Liver (tissue), 8 donors: ENCODE measurements at regions not wholly inside any gene's neighbourhood (a gene's known extent, or its start where the extent isn't known, plus 50 kb on each side); places are given as distances from the start of the nearest gene placed in this dataset.

Source experiments
- DNase-seq: peaks from one replicate; pipeline ENCODE4 v3.0.0-alpha.2; 2017; ENCODE audit warnings: low spot score
- H3K27ac ChIP-seq, 2 donors: one replicate each; pipeline ENCODE4 v1.7.0; 2013; ENCODE audit warnings: inconsistent platforms in 2 of 2, low read length in 2 of 2, control low read depth in 1 of 2, low read depth in 1 of 2, mild to moderate bottlenecking in 1 of 2
- H3K27me3 ChIP-seq, 4 donors: one replicate each; pipeline versions ENCODE4 v1.6.1 to v1.7.0; 2013; ENCODE audit warnings: low read length in 3 of 4, inconsistent platforms in 1 of 4, mild to moderate bottlenecking in 1 of 4, moderate library complexity in 1 of 4; ENCODE audit not compliant: control insufficient read depth in 4 of 4, insufficient read depth in 4 of 4
- H3K36me3 ChIP-seq, 4 donors: one replicate each; pipeline versions ENCODE4 v1.6.1 to v1.7.0; 2013; ENCODE audit warnings: low read length in 3 of 4, mild to moderate bottlenecking in 3 of 4, low read depth in 1 of 4, moderate library complexity in 1 of 4; ENCODE audit not compliant: control insufficient read depth in 4 of 4, insufficient read depth in 3 of 4
- H3K4me1 ChIP-seq, 4 donors: one replicate each; pipeline versions ENCODE4 v1.6.1 to v1.7.0; 2013; ENCODE audit warnings: low read length in 3 of 4, mild to moderate bottlenecking in 3 of 4, moderate library complexity in 1 of 4; ENCODE audit not compliant: control insufficient read depth in 4 of 4, insufficient read depth in 4 of 4
- H3K4me3 ChIP-seq, 3 donors: one replicate each; pipeline versions ENCODE4 v1.6.1 to v1.7.0; 2013; ENCODE audit warnings: low read length in 3 of 3, control low read depth in 1 of 3, low read depth in 1 of 3, mild to moderate bottlenecking in 1 of 3
- H3K9ac ChIP-seq, 2 donors: one replicate each; pipeline ENCODE4 v1.7.0; 2013; ENCODE audit warnings: low read length in 2 of 2, mild to moderate bottlenecking in 2 of 2, moderate library complexity in 2 of 2, control low read depth in 1 of 2, low read depth in 1 of 2
- H3K9me3 ChIP-seq, 4 donors: one replicate each; pipeline versions ENCODE4 v1.6.1 to v1.7.0; 2013; ENCODE audit warnings: low read length in 3 of 4; ENCODE audit not compliant: control insufficient read depth in 4 of 4
- EGR1 ChIP-seq, 2 donors: IDR thresholded peaks; 2 replicates each; pipeline ENCODE4 v1.6.1; 2016 to 2018; ENCODE audit warnings: antibody characterized with exemption in 2 of 2, low read depth in 2 of 2
- FOXA1 ChIP-seq: IDR thresholded peaks from 2 replicates; pipeline ENCODE4 v1.6.1; 2016; ENCODE audit warnings: antibody characterized with exemption
- FOXA2 ChIP-seq: IDR thresholded peaks from 2 replicates; pipeline ENCODE4 v1.6.1; 2016; ENCODE audit warnings: antibody characterized with exemption
- GABPA ChIP-seq, 2 donors: IDR thresholded peaks in 1 of 2; conservative IDR thresholded peaks in 1 of 2; 2 replicates each; pipeline ENCODE4 v1.6.1; 2016; ENCODE audit warnings: antibody characterized with exemption in 2 of 2, mild to moderate bottlenecking in 1 of 2, moderate library complexity in 1 of 2
- HNF4A ChIP-seq, 2 donors: conservative IDR thresholded peaks; 2 replicates each; pipeline ENCODE4 v1.6.1; 2016; ENCODE audit warnings: antibody characterized with exemption in 2 of 2, mild to moderate bottlenecking in 2 of 2
- HNF4G ChIP-seq: IDR thresholded peaks from 2 replicates; pipeline ENCODE4 v1.6.1; 2016; ENCODE audit warnings: antibody characterized with exemption
- JUND ChIP-seq, 2 donors: IDR thresholded peaks; 2 replicates each; pipeline ENCODE4 v1.6.1; 2016; ENCODE audit warnings: antibody characterized with exemption in 2 of 2
- NR2F2 ChIP-seq: IDR thresholded peaks from 2 replicates; pipeline ENCODE4 v1.6.1; 2016; ENCODE audit warnings: antibody characterized with exemption
- RAD21 ChIP-seq, 2 donors: IDR thresholded peaks; 2 replicates each; pipeline ENCODE4 v1.6.1; 2016; ENCODE audit warnings: antibody characterized with exemption in 2 of 2, mild to moderate bottlenecking in 2 of 2
- RXRA ChIP-seq, 2 donors: IDR thresholded peaks; 2 replicates each; pipeline ENCODE4 v1.6.1; 2017 to 2018; ENCODE audit warnings: antibody characterized with exemption in 2 of 2, mild to moderate bottlenecking in 1 of 2
- SP1 ChIP-seq: IDR thresholded peaks from 2 replicates; pipeline ENCODE4 v1.6.1; 2018; ENCODE audit warnings: antibody characterized with exemption, mild to moderate bottlenecking
- TAF1 ChIP-seq: conservative IDR thresholded peaks from 2 replicates; pipeline ENCODE4 v1.6.1; 2016; ENCODE audit warnings: antibody characterized with exemption, mild to moderate bottlenecking
- YY1 ChIP-seq: IDR thresholded peaks from 2 replicates; pipeline ENCODE4 v1.6.1; 2016; ENCODE audit warnings: antibody characterized with exemption, mild to moderate bottlenecking
- WGBS: extraction: QIAGEN DNeasy Blood & Tissue Kit; methylation state at CpG from one replicate; pipeline ENCODE4 v1.1.7; 2013; 5-methylcytosine and 5-hydroxymethylcytosine counted together
- TF ChIP-seq, protein P1 (sequence below): fragments of 150-350 bp; IDR thresholded peaks from 2 replicates; pipeline ENCODE4 v1.5.1; 2017; ENCODE audit warnings: improper control_type of control experiment, low read depth, low read length; ENCODE audit not compliant: missing input control
- TF ChIP-seq, protein P2 (sequence below): IDR thresholded peaks from 2 replicates; pipeline ENCODE4 v1.6.1; 2016; ENCODE audit warnings: antibody characterized with exemption
- TF ChIP-seq, protein P3 (sequence below): IDR thresholded peaks from 2 replicates; pipeline ENCODE4 v1.6.1; 2016; ENCODE audit warnings: antibody characterized with exemption
- TF ChIP-seq, protein P4 (sequence below): IDR thresholded peaks from 2 replicates; pipeline ENCODE4 v1.6.1; 2016; ENCODE audit warnings: antibody characterized with exemption, mild to moderate bottlenecking
- TF ChIP-seq, protein P5 (sequence below): IDR thresholded peaks from 2 replicates; pipeline ENCODE4 v1.6.1; 2016; ENCODE audit warnings: antibody characterized with exemption
- donor health status: healthy.
- donor health status: healthy.
- donor health status: healthy.
- donor health status: healthy.
- donor health status: healthy.

DNA sequence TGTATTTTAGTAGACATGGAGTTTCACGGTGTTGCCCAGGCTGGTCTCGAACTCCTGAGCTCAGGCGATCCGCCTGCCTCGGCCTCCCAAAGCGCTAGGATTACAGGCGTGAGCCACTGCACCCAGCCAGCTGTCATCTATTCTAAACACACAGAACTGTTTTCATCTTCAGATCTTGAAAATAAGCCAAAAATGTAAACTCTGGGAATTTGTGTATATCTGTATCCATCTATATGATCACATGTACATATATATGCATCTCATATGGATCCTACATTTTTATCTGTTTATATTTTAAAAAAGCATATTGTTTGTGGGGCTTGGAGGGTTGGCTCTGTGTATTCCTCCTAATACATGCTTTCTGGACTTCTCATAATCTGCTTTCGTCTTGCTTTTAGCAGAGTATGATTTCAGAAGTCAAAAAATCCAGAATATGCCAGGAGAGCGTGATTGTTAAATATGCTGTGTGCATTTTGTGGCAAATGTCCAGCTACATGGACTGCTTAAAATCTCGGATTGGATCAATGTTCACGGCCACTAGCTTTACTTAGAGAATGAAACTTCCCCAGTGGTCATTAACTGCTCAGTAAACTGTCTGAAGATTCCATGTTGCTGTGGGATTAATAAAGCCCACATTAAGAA is 274.4 kb upstream of the IRX1 start:
- Histone ChIP-seq H3K27ac (no peak overlapping the region), H3K9me3 (no peaks in the 10 kb centered on the region), H3K36me3 (no peaks in the 10 kb centered on the region), H3K9ac (no peak overlapping the region), H3K4me1 (no peaks in the 10 kb centered on the region), H3K4me3 (no peak overlapping the region), H3K27me3 (no peaks in the 10 kb centered on the region)
- TF ChIP-seq JUND (IDR thresholded peaks at IDR 0.05) (no peak), YY1 (no peak), EGR1 (IDR thresholded peaks at IDR 0.05; ENCODE audit: low read depth in 2 of 2) (no peak), FOXA1 (no peak), SP1 (no peak), HNF4G (no peak), NR2F2 (no peak), RXRA (IDR thresholded peaks at IDR 0.05) (no peak), HNF4A (conservative IDR thresholded peaks at IDR 0.05) (no peak), TAF1 (no peak), RAD21 (IDR thresholded peaks at IDR 0.05) (no peak), FOXA2 (no peak), GABPA (IDR thresholded peaks at IDR 0.05 in 1 of 2, conservative IDR thresholded peaks at IDR 0.05 in 1 of 2) (no peak)
- TF ChIP-seq, protein P1, sequence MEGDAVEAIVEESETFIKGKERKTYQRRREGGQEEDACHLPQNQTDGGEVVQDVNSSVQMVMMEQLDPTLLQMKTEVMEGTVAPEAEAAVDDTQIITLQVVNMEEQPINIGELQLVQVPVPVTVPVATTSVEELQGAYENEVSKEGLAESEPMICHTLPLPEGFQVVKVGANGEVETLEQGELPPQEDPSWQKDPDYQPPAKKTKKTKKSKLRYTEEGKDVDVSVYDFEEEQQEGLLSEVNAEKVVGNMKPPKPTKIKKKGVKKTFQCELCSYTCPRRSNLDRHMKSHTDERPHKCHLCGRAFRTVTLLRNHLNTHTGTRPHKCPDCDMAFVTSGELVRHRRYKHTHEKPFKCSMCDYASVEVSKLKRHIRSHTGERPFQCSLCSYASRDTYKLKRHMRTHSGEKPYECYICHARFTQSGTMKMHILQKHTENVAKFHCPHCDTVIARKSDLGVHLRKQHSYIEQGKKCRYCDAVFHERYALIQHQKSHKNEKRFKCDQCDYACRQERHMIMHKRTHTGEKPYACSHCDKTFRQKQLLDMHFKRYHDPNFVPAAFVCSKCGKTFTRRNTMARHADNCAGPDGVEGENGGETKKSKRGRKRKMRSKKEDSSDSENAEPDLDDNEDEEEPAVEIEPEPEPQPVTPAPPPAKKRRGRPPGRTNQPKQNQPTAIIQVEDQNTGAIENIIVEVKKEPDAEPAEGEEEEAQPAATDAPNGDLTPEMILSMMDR, result no peak
- TF ChIP-seq, protein P2, sequence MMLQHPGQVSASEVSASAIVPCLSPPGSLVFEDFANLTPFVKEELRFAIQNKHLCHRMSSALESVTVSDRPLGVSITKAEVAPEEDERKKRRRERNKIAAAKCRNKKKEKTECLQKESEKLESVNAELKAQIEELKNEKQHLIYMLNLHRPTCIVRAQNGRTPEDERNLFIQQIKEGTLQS, result no peak
- TF ChIP-seq, protein P3, sequence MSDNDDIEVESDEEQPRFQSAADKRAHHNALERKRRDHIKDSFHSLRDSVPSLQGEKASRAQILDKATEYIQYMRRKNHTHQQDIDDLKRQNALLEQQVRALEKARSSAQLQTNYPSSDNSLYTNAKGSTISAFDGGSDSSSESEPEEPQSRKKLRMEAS, result no peak
- TF ChIP-seq, protein P4, sequence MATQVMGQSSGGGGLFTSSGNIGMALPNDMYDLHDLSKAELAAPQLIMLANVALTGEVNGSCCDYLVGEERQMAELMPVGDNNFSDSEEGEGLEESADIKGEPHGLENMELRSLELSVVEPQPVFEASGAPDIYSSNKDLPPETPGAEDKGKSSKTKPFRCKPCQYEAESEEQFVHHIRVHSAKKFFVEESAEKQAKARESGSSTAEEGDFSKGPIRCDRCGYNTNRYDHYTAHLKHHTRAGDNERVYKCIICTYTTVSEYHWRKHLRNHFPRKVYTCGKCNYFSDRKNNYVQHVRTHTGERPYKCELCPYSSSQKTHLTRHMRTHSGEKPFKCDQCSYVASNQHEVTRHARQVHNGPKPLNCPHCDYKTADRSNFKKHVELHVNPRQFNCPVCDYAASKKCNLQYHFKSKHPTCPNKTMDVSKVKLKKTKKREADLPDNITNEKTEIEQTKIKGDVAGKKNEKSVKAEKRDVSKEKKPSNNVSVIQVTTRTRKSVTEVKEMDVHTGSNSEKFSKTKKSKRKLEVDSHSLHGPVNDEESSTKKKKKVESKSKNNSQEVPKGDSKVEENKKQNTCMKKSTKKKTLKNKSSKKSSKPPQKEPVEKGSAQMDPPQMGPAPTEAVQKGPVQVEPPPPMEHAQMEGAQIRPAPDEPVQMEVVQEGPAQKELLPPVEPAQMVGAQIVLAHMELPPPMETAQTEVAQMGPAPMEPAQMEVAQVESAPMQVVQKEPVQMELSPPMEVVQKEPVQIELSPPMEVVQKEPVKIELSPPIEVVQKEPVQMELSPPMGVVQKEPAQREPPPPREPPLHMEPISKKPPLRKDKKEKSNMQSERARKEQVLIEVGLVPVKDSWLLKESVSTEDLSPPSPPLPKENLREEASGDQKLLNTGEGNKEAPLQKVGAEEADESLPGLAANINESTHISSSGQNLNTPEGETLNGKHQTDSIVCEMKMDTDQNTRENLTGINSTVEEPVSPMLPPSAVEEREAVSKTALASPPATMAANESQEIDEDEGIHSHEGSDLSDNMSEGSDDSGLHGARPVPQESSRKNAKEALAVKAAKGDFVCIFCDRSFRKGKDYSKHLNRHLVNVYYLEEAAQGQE, result no peak
- TF ChIP-seq, protein P5, sequence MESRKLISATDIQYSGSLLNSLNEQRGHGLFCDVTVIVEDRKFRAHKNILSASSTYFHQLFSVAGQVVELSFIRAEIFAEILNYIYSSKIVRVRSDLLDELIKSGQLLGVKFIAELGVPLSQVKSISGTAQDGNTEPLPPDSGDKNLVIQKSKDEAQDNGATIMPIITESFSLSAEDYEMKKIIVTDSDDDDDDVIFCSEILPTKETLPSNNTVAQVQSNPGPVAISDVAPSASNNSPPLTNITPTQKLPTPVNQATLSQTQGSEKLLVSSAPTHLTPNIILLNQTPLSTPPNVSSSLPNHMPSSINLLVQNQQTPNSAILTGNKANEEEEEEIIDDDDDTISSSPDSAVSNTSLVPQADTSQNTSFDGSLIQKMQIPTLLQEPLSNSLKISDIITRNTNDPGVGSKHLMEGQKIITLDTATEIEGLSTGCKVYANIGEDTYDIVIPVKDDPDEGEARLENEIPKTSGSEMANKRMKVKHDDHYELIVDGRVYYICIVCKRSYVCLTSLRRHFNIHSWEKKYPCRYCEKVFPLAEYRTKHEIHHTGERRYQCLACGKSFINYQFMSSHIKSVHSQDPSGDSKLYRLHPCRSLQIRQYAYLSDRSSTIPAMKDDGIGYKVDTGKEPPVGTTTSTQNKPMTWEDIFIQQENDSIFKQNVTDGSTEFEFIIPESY, result no peak
- whole genome bisulfite sequencing, result 83% methylated on average over 11 of the region's 11 CpGs
- no peak for DNase-seq
